MM.1S (cell line): ENCODE measurements at regions not wholly inside any gene's neighbourhood (a gene's known extent, or its start where the extent isn't known, plus 50 kb on each side); places are given as distances from the start of the nearest gene placed in this dataset.

Experiments
- DNase-seq: peaks from one replicate; pipeline ENCODE4 v3.0.0-alpha.2; 2015
- H2AFZ ChIP-seq: fragments of 300-600 bp; sonication (generic); 2 replicates; pipeline ENCODE4 v1.6.0; 2016; ENCODE audit warnings: antibody characterized with exemption, low read length
- H3F3A ChIP-seq: fragments of 300-600 bp; sonication (generic); 2 replicates; pipeline ENCODE4 v1.6.1; 2016; ENCODE audit warnings: mild to moderate bottlenecking, antibody characterized with exemption, low read length, moderate library complexity, mixed read lengths; ENCODE audit not compliant: insufficient read depth
- H3K27ac ChIP-seq: fragments of 300-600 bp; sonication (generic); 2 replicates; pipeline ENCODE4 v1.5.1; 2016; ENCODE audit warnings: mild to moderate bottlenecking, low read length
- H3K27me3 ChIP-seq: fragments of 300-600 bp; sonication (generic); replicated peaks from 2 replicates; pipeline ENCODE4 v1.6.0; 2016; ENCODE audit warnings: low read length; ENCODE audit not compliant: insufficient read depth
- H3K36me3 ChIP-seq: fragments of 300-600 bp; sonication (generic); replicated peaks from 2 replicates; pipeline ENCODE4 v1.6.1; 2016; ENCODE audit warnings: mild to moderate bottlenecking, low read length, mixed read lengths; ENCODE audit not compliant: insufficient read depth
- H3K4me1 ChIP-seq: fragments of 300-600 bp; sonication (generic); 2 replicates; pipeline ENCODE4 v1.6.1; 2016; ENCODE audit warnings: low read length, mixed read lengths
- H3K4me2 ChIP-seq: fragments of 300-600 bp; sonication (generic); 2 replicates; pipeline ENCODE4 v1.6.0; 2016; ENCODE audit warnings: low read depth, low read length
- H3K4me3 ChIP-seq: fragments of 300-600 bp; sonication (generic); 2 replicates; pipeline ENCODE4 v1.5.1; 2016; ENCODE audit warnings: low read length, mixed read lengths
- H3K79me2 ChIP-seq: fragments of 300-600 bp; sonication (generic); 2 replicates; pipeline ENCODE4 v1.6.1; 2016; ENCODE audit warnings: mixed run types, low read length, mixed read lengths
- H3K9ac ChIP-seq: fragments of 300-600 bp; sonication (generic); 2 replicates; pipeline ENCODE4 v1.6.1; 2016; ENCODE audit warnings: low read length, mixed read lengths
- H3K9me2 ChIP-seq: fragments of 300-600 bp; sonication (generic); replicated peaks from 2 replicates; pipeline ENCODE4 v1.6.1; 2016; ENCODE audit warnings: mild to moderate bottlenecking, low read length, mixed read lengths; ENCODE audit not compliant: insufficient read depth
- H3K9me3 ChIP-seq: fragments of 300-600 bp; sonication (generic); replicated peaks from 2 replicates; pipeline ENCODE4 v1.6.1; 2016; ENCODE audit warnings: mild to moderate bottlenecking, low read length, mixed read lengths; ENCODE audit not compliant: insufficient read depth
- H4K20me1 ChIP-seq: fragments of 300-600 bp; sonication (generic); 2 replicates; pipeline ENCODE4 v1.6.1; 2016; ENCODE audit warnings: mild to moderate bottlenecking, low read length, moderate library complexity, mixed read lengths; ENCODE audit not compliant: insufficient read depth
- EZH2 ChIP-seq: fragments of 300-600 bp; sonication (generic); optimal IDR thresholded peaks from 2 replicates; pipeline ENCODE3; 2017; ENCODE audit warnings: low read depth, mild to moderate bottlenecking, antibody characterized with exemption, low read length, mixed read lengths
- EZH2phosphoT487 ChIP-seq: fragments of 300-600 bp; sonication (generic); IDR thresholded peaks from 2 replicates; pipeline ENCODE4 v1.6.1; 2018; ENCODE audit warnings: antibody characterized with exemption, low read length
- TF ChIP-seq, protein P1 (sequence below): fragments of 300-600 bp; sonication (generic); IDR thresholded peaks from 2 replicates; pipeline ENCODE4 v1.5.1; 2016; ENCODE audit warnings: antibody characterized with exemption, low read length, mixed read lengths

DNA sequence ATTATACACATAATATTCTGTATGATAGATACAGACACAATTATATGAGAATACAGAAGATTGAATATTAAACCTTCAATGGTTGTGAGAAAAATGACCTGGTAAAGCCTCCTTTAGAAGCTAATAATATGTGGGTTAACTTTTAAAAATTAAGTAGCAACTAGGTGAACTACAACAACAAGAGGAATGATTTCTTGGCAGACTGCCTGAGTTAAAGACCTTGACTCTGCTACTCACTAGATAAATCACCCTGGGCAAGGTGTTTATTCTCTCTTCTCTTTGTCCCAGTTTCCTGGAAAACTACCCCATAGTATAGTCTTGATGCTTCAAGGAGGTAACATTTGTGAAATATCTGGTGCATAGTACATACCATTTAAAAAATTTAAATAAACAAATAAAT is 519.6 kb upstream of the TENM4 start:
- H3K27ac ChIP-seq = no peak overlapping the region
- no peak overlapping the region for H2AFZ ChIP-seq
- no peak overlapping the region for H3K4me3 ChIP-seq
- no peak overlapping the region for H3K9ac ChIP-seq
- no peaks in the 10 kb centered on the region for H3K9me3 ChIP-seq
- H4K20me1 ChIP-seq = no peaks in the 10 kb centered on the region
- H3F3A ChIP-seq = no peaks in the 10 kb centered on the region
- TF ChIP-seq EZH2phosphoT487 (no peak), EZH2 (no peak)
- TF ChIP-seq, protein P1, sequence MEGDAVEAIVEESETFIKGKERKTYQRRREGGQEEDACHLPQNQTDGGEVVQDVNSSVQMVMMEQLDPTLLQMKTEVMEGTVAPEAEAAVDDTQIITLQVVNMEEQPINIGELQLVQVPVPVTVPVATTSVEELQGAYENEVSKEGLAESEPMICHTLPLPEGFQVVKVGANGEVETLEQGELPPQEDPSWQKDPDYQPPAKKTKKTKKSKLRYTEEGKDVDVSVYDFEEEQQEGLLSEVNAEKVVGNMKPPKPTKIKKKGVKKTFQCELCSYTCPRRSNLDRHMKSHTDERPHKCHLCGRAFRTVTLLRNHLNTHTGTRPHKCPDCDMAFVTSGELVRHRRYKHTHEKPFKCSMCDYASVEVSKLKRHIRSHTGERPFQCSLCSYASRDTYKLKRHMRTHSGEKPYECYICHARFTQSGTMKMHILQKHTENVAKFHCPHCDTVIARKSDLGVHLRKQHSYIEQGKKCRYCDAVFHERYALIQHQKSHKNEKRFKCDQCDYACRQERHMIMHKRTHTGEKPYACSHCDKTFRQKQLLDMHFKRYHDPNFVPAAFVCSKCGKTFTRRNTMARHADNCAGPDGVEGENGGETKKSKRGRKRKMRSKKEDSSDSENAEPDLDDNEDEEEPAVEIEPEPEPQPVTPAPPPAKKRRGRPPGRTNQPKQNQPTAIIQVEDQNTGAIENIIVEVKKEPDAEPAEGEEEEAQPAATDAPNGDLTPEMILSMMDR = no peak
- no peak overlapping the region for H3K4me2 ChIP-seq
- H3K27me3 ChIP-seq = no peaks in the 10 kb centered on the region
- H3K4me1 ChIP-seq = no peaks in the 10 kb centered on the region
- no peaks in the 10 kb centered on the region for H3K79me2 ChIP-seq
- no peak for DNase-seq
- H3K36me3 ChIP-seq = no peaks in the 10 kb centered on the region
- no peaks in the 10 kb centered on the region for H3K9me2 ChIP-seq

DNA sequence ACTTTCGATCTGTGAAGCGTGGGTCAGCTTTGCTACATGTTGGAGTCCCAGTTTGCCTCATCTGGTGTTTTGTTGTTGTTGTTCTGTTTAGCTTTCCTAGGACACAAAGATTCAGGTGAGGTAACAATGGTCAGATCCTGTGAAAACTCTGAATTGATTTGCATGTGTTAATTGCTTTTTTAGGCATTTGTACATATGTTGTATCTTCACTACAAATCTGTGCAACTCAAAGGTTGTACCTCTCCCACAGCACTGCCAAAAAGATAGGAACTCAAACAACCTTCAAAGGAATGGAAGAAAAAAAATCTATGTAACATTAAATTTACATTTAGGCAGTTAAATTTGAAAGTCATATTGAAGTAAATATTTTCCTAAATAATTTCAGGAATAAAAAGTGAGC is 518.5 kb upstream of the TENM4 start:
- Histone ChIP-seq H4K20me1 (no peaks in the 10 kb centered on the region), H3K9ac (no peak overlapping the region), H3K9me3 (no peaks in the 10 kb centered on the region), H3K27ac (no peak overlapping the region), H3K4me1 (no peaks in the 10 kb centered on the region), H3K27me3 (no peaks in the 10 kb centered on the region), H3K4me2 (no peak overlapping the region), H3K9me2 (no peaks in the 10 kb centered on the region), H3K36me3 (no peaks in the 10 kb centered on the region), H3K79me2 (no peaks in the 10 kb centered on the region), H3K4me3 (no peak overlapping the region), H2AFZ (no peak overlapping the region), H3F3A (no peaks in the 10 kb centered on the region)
- no peak for TF ChIP-seq EZH2phosphoT487
- no peak for TF ChIP-seq EZH2
- TF ChIP-seq, protein P1 = no peak
- no peak for DNase-seq

DNA sequence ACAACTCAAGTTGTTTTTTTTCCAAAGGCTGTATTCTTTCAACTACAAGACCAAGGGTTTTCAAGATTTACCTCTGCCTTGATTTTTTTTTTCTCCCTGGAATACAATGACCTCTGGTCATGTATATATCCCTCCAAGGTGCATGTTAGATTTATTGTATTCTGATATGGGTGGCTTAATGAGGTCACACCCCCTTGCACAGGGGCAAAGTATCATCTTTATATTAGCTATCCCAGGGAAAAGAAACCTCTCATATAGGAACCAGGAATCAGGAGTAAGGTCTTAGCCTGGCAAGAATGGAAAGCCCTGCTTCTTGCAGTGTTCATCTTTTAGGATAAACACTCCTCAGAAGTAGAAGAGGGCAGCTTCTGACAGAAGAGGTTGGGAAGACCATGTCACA is 516.9 kb upstream of the TENM4 start:
- no peak for DNase-seq
- no peaks in the 10 kb centered on the region for H3F3A ChIP-seq
- no peak overlapping the region for H3K4me2 ChIP-seq
- H4K20me1 ChIP-seq = no peaks in the 10 kb centered on the region
- no peak overlapping the region for H2AFZ ChIP-seq
- no peak overlapping the region for H3K27ac ChIP-seq
- no peaks in the 10 kb centered on the region for H3K79me2 ChIP-seq
- no peak overlapping the region for H3K4me3 ChIP-seq
- TF ChIP-seq EZH2phosphoT487 (no peak), EZH2 (no peak)
- TF ChIP-seq, protein P1 = no peak
- no peaks in the 10 kb centered on the region for H3K27me3 ChIP-seq
- no peaks in the 10 kb centered on the region for H3K9me2 ChIP-seq
- H3K9me3 ChIP-seq = no peaks in the 10 kb centered on the region
- no peak overlapping the region for H3K9ac ChIP-seq
- no peaks in the 10 kb centered on the region for H3K4me1 ChIP-seq
- H3K36me3 ChIP-seq = no peaks in the 10 kb centered on the region
